Natural killer cell (primary cell): ENCODE measurements at regions not wholly inside any gene's neighbourhood (a gene's known extent, or its start where the extent isn't known, plus 50 kb on each side); places are given as distances from the start of the nearest gene placed in this dataset.

Source experiments
- ATAC-seq, 3 donors: fragments of 150-1000 bp in 2 of 3; fragments of 200-7000 bp in 1 of 3; cut with Tn5 transposase; 1 replicate in 1 of 3; 2 replicates in 2 of 3; pipeline ENCODE4 v1.10.0; 2021; ENCODE audit warnings: mild to moderate bottlenecking in 2 of 3, moderate library complexity in 2 of 3
- DNase-seq, 2 donors: peaks; one replicate each; pipeline versions ENCODE4 v3.0.0 to v3.0.0-alpha.2; 2013 to 2021; ENCODE audit warnings: mixed read lengths in 1 of 2
- H3K27ac ChIP-seq: one replicate; pipeline ENCODE4 v1.5.1; 2013; ENCODE audit warnings: mild to moderate bottlenecking, low read length
- H3K27me3 ChIP-seq: one replicate; pipeline ENCODE4 v1.6.1; 2013; ENCODE audit warnings: low read length; ENCODE audit not compliant: control insufficient read depth, insufficient read depth
- H3K36me3 ChIP-seq: one replicate; pipeline ENCODE4 v1.6.1; 2013; ENCODE audit warnings: low read length; ENCODE audit not compliant: control insufficient read depth, insufficient read depth
- H3K4me1 ChIP-seq: one replicate; pipeline ENCODE4 v1.6.1; 2013; ENCODE audit warnings: low read length; ENCODE audit not compliant: control insufficient read depth, insufficient read depth
- H3K4me3 ChIP-seq: one replicate; pipeline ENCODE4 v1.5.1; 2013; ENCODE audit warnings: low read length
- H3K9me3 ChIP-seq: one replicate; pipeline ENCODE4 v1.6.1; 2013; ENCODE audit warnings: low read length; ENCODE audit not compliant: control insufficient read depth, insufficient read depth
- H3K27ac Mint-ChIP-seq, 2 donors: one replicate each; pipeline ENCODE4 v1.8.0; 2022; ENCODE audit warnings: mild to moderate bottlenecking in 2 of 2, mixed read lengths in 2 of 2, moderate library complexity in 1 of 2
- H3K27me3 Mint-ChIP-seq, 2 donors: one replicate each; pipeline ENCODE4 v1.8.0; 2022; ENCODE audit warnings: low read depth in 2 of 2, mixed read lengths in 2 of 2
- H3K36me3 Mint-ChIP-seq: one replicate; pipeline ENCODE4 v1.8.0; 2022; ENCODE audit warnings: mixed read lengths
- H3K4me1 Mint-ChIP-seq, 2 donors: one replicate each; pipeline ENCODE4 v1.8.0; 2022; ENCODE audit warnings: mixed read lengths in 2 of 2
- H3K4me3 Mint-ChIP-seq: one replicate; pipeline ENCODE4 v1.8.0; 2022; ENCODE audit warnings: mild to moderate bottlenecking, moderate library complexity, mixed read lengths
- H3K9me3 Mint-ChIP-seq, 2 donors: one replicate each; pipeline ENCODE4 v1.8.0; 2022; ENCODE audit warnings: mixed read lengths in 2 of 2
- WGBS: methylation state at CpG from one replicate; pipeline ENCODE4 v1.1.7; 2013; ENCODE audit warnings: missing lambda C conversion rate; ENCODE audit not compliant: insufficient coverage; 5-methylcytosine and 5-hydroxymethylcytosine counted together
- intact Hi-C: fragments of 100-400 bp; cut with micrococcal nuclease; formaldehyde crosslinking; loops from one replicate; pipeline ENCODE4 v1.14.2; 2022
- TF ChIP-seq, protein P1 (sequence below): fragments of 200-600 bp; IDR thresholded peaks from one replicate; pipeline ENCODE4 v1.8.0; 2022; ENCODE audit warnings: antibody characterized with exemption

DNA sequence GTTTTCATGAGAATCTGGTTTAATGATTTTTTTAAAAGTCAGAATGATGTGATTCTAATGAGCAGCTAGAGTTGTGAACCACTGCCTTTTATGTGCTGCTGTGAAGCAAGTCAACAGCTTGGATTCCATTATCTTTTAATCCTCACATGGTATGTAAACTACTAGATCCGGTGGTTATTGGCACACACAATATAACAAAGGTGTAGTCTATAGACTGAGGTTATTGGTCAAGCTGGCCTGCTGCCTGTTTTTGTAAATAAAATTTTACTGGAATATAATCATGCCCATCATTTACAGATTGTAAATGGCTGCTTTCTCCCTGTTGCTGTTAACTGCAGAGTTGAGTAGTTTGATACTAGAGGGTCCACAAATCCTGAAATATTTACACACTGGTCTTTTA is 103.1 kb downstream of the OTOL1 start:
- no peaks in the 10 kb centered on the region for H3K4me1 ChIP-seq
- H3K4me3 Mint-ChIP-seq, result no peak overlapping the region
- TF ChIP-seq, protein P1, sequence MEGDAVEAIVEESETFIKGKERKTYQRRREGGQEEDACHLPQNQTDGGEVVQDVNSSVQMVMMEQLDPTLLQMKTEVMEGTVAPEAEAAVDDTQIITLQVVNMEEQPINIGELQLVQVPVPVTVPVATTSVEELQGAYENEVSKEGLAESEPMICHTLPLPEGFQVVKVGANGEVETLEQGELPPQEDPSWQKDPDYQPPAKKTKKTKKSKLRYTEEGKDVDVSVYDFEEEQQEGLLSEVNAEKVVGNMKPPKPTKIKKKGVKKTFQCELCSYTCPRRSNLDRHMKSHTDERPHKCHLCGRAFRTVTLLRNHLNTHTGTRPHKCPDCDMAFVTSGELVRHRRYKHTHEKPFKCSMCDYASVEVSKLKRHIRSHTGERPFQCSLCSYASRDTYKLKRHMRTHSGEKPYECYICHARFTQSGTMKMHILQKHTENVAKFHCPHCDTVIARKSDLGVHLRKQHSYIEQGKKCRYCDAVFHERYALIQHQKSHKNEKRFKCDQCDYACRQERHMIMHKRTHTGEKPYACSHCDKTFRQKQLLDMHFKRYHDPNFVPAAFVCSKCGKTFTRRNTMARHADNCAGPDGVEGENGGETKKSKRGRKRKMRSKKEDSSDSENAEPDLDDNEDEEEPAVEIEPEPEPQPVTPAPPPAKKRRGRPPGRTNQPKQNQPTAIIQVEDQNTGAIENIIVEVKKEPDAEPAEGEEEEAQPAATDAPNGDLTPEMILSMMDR, result no peak
- no peak for ATAC-seq
- no CpG with 5 or more reads among the region's 1 CpG for WGBS
- H3K9me3 Mint-ChIP-seq, result peaks cover 0 to 3% of the 10 kb centered on the region in 2 donors
- H3K4me3 ChIP-seq, result no peak overlapping the region
- no peaks in the 10 kb centered on the region for H3K4me1 Mint-ChIP-seq
- no peak overlapping the region for H3K27ac Mint-ChIP-seq
- H3K9me3 ChIP-seq, result no peaks in the 10 kb centered on the region
- intact Hi-C loops, result no loop called here
- no peaks in the 10 kb centered on the region for H3K27me3 Mint-ChIP-seq
- DNase-seq, result no peak
- no peak overlapping the region for H3K27ac ChIP-seq
- no peaks in the 10 kb centered on the region for H3K27me3 ChIP-seq
- H3K36me3 Mint-ChIP-seq, result no peaks in the 10 kb centered on the region
- H3K36me3 ChIP-seq, result no peaks in the 10 kb centered on the region

DNA sequence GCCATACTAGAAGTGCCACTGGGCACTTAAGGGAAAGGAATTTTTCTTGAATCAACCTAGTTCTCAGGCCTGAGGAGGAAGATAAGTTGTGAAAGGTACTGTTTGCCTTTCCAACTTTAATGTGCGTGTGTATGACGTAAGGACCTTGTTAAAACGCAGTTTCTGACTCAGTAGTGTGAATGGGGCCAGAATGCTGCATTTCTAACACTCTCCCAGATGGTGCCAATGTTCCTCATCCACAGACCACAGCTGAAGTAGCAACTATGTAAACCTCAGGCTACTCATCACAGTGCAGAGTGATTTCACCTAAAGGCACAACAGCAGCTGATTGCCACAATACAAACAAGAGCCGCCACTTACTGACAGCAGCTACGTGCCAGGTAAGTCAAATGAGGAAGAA is 103.6 kb downstream of the OTOL1 start:
- Histone ChIP-seq H3K36me3 (no peaks in the 10 kb centered on the region), H3K27me3 (no peaks in the 10 kb centered on the region), H3K4me1 (no peaks in the 10 kb centered on the region), H3K9me3 (no peaks in the 10 kb centered on the region), H3K27ac (no peak overlapping the region), H3K4me3 (no peak overlapping the region)
- H3K4me3 Mint-ChIP-seq, result no peak overlapping the region
- H3K27me3 Mint-ChIP-seq, result no peaks in the 10 kb centered on the region
- no peak overlapping the region for H3K27ac Mint-ChIP-seq
- intact Hi-C loops, result no loop called here
- DNase-seq (no peak), ATAC-seq (no peak)
- H3K36me3 Mint-ChIP-seq, result no peaks in the 10 kb centered on the region
- peaks cover 0 to 3% of the 10 kb centered on the region in 2 donors for H3K9me3 Mint-ChIP-seq
- no peaks in the 10 kb centered on the region for H3K4me1 Mint-ChIP-seq
- TF ChIP-seq, protein P1, result no peak
- WGBS, result 84% methylated on average over 5 of the region's 5 CpGs

DNA sequence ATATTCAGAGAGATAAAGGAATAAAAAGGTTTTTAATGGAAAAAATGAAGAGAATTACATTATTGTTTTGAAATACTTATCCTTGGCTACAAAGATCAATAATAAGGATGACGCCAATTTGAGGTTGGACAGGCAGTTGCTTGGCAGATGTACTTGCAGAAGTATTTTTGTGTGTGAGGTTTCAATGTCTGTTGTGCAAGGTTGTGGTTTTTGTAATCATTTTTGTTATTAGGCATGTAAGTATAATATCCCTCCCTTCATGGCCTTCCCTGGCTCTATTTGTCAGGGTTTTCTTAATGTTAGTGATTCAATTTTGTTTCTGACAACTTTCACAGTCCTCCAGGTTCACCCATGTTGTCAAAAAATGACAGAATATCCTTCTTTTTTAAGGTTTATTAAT is 105.9 kb downstream of the OTOL1 start:
- Histone ChIP-seq H3K27ac (no peak overlapping the region), H3K36me3 (no peaks in the 10 kb centered on the region), H3K27me3 (no peaks in the 10 kb centered on the region), H3K4me3 (no peak overlapping the region), H3K9me3 (no peaks in the 10 kb centered on the region), H3K4me1 (no peaks in the 10 kb centered on the region)
- Mint-ChIP-seq H3K27ac (no peak overlapping the region), H3K9me3 (no peaks in the 10 kb centered on the region), H3K4me3 (no peak overlapping the region), H3K4me1 (no peaks in the 10 kb centered on the region), H3K27me3 (no peaks in the 10 kb centered on the region), H3K36me3 (no peaks in the 10 kb centered on the region)
- TF ChIP-seq, protein P1, result no peak
- intact Hi-C loops, result no loop called here
- DNase-seq, result no peak
- WGBS, result 100% methylated on average over 1 of the region's 1 CpG
- ATAC-seq, result no peak

DNA sequence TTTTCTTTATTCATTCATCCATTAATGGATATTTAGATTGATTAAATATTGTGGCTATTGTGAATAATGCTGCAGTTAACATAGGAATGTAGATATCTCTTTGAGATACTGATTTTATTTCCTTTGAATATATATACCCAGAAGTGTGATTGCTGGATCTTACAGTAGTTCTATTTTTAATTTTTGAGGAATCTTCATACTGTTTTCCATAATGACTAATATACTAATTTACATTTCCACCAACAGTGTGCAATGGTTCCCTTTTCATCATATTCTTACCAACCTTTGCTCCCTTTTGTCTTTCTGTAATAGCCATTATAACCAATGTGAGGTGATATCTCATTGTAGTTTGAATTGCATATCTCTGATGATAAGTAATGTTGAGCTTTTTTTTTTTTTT is 106.3 kb downstream of the OTOL1 start:
- intact Hi-C loops, result no loop called here
- H3K36me3 ChIP-seq, result no peaks in the 10 kb centered on the region
- Mint-ChIP-seq H3K36me3 (no peaks in the 10 kb centered on the region), H3K27ac (no peak overlapping the region), H3K4me1 (no peaks in the 10 kb centered on the region), H3K4me3 (no peak overlapping the region), H3K27me3 (no peaks in the 10 kb centered on the region), H3K9me3 (no peaks in the 10 kb centered on the region)
- H3K4me1 ChIP-seq, result no peaks in the 10 kb centered on the region
- no peak overlapping the region for H3K27ac ChIP-seq
- TF ChIP-seq, protein P1, result no peak
- no peaks in the 10 kb centered on the region for H3K27me3 ChIP-seq
- DNase-seq (no peak), ATAC-seq (no peak)
- no peaks in the 10 kb centered on the region for H3K9me3 ChIP-seq
- H3K4me3 ChIP-seq, result no peak overlapping the region
